ENCODE measurements at regions not wholly inside any gene's neighbourhood (a gene's known extent, or its start where the extent isn't known, plus 50 kb on each side); places are given as distances from the start of the nearest gene placed in this dataset.

- TF ChIP-seq CTCF (IDR thresholded peaks at IDR 0.05; ENCODE audit: insufficient read depth, low read length, poor library complexity, severe bottlenecking) (no peak), EZH2phosphoT487 (conservative IDR thresholded peaks at IDR 0.05; ENCODE audit: low read length) (no peak)
These were observed 325.6 kb downstream of the COG6 start for GRCh38 chr13:39981056-39981455.

All from SU-DHL-6 (cell line).